IMR-90 (cell line): ENCODE measurements at regions not wholly inside any gene's neighbourhood (a gene's known extent, or its start where the extent isn't known, plus 50 kb on each side); places are given as distances from the start of the nearest gene placed in this dataset.

Experiments
- ATAC-seq: fragments of 200-7000 bp; cut with Tn5 transposase; 2 replicates; pipeline ENCODE4 v1.9.1; 2020; ENCODE audit warnings: low read depth, mild to moderate bottlenecking, moderate library complexity
- BruUV-seq: library from RNA; stranded (reverse); fragments of 400-500 nt; replicated peaks from 2 replicates; lab custom pipeline; 2021; lab: Mats Ljungman, UMichigan
- CTCF ChIA-PET: fragments of 300-600 bp; formaldehyde crosslinking; extraction: SDS; loops from one replicate; lab custom pipeline; 2021; ENCODE audit warnings: antibody characterized with exemption; lab: Yijun Ruan, JAX
- POLR2A ChIA-PET: fragments of 300-600 bp; sonication (Branson Sonifier 250); formaldehyde crosslinking; loops from one replicate; lab custom pipeline; 2022; ENCODE audit warnings: antibody characterized with exemption; ENCODE audit not compliant: unreplicated experiment; lab: Charles Lee
- DNase-seq: peaks from one replicate; pipeline ENCODE4 v3.0.0; 2013
- H2AFZ ChIP-seq: replicated peaks from 2 replicates; pipeline ENCODE3; 2013; ENCODE audit warnings: low read length, mild to moderate bottlenecking; ENCODE audit not compliant: poor library complexity
- H2AK5ac ChIP-seq: 2 replicates; pipeline ENCODE4 v1.6.1; 2013; ENCODE audit warnings: low read depth, low read length, inconsistent platforms
- H2AK9ac ChIP-seq: replicated peaks from 2 replicates; pipeline ENCODE3; 2013; ENCODE audit warnings: mild to moderate bottlenecking, low read depth, low read length, moderate library complexity; ENCODE audit not compliant: poor library complexity
- H2BK120ac ChIP-seq: 2 replicates; pipeline ENCODE4 v1.6.1; 2013; ENCODE audit warnings: low read depth, low read length, inconsistent platforms
- H2BK15ac ChIP-seq: 3 replicates; pipeline ENCODE4 v1.6.1; 2013; ENCODE audit warnings: low read depth, low read length, inconsistent platforms
- H2BK20ac ChIP-seq: 2 replicates; pipeline ENCODE4 v1.6.1; 2013; ENCODE audit warnings: low read depth, mild to moderate bottlenecking, inconsistent platforms, low read length, moderate library complexity
- H2BK5ac ChIP-seq: 2 replicates; pipeline ENCODE4 v1.6.1; 2013; ENCODE audit warnings: mild to moderate bottlenecking, low read depth, low read length, inconsistent platforms; ENCODE audit not compliant: poor library complexity, severe bottlenecking
- H3K14ac ChIP-seq: replicated peaks from 2 replicates; pipeline ENCODE4 v1.6.1; 2013; ENCODE audit warnings: low read depth, low read length, inconsistent platforms
- H3K18ac ChIP-seq: 2 replicates; pipeline ENCODE4 v1.6.1; 2013; ENCODE audit warnings: low read depth, low read length, control low read depth
- H3K23ac ChIP-seq: 2 replicates; pipeline ENCODE4 v1.6.1; 2013; ENCODE audit warnings: low read depth, low read length, inconsistent platforms
- H3K27ac ChIP-seq: 2 replicates; pipeline ENCODE4 v1.5.1; 2013; ENCODE audit warnings: mild to moderate bottlenecking, control low read depth, low read length; ENCODE audit not compliant: insufficient read depth
- H3K27me3 ChIP-seq: 2 replicates; pipeline ENCODE4 v1.6.1; 2013; ENCODE audit warnings: low read length; ENCODE audit not compliant: control insufficient read depth, insufficient read depth
- H3K36me3 ChIP-seq: 2 replicates; pipeline ENCODE4 v1.6.1; 2013; ENCODE audit warnings: low read length, mixed read lengths; ENCODE audit not compliant: control insufficient read depth, insufficient read depth
- H3K4ac ChIP-seq: 2 replicates; pipeline ENCODE4 v1.6.1; 2013; ENCODE audit warnings: low read depth, low read length, inconsistent platforms
- H3K4me1 ChIP-seq: 2 replicates; pipeline ENCODE4 v1.6.1; 2013; ENCODE audit warnings: low read length, mixed read lengths; ENCODE audit not compliant: control insufficient read depth, insufficient read depth
- H3K4me2 ChIP-seq: 2 replicates; pipeline ENCODE4 v1.6.1; 2013; ENCODE audit warnings: low read depth, mild to moderate bottlenecking, control low read depth, low read length, moderate library complexity
- H3K4me3 ChIP-seq: 2 replicates; pipeline ENCODE4 v1.5.1; 2013; ENCODE audit warnings: low read depth, mild to moderate bottlenecking, control low read depth, low read length, moderate library complexity; ENCODE audit not compliant: insufficient read depth
- H3K56ac ChIP-seq: 2 replicates; pipeline ENCODE4 v1.6.1; 2013; ENCODE audit warnings: low read length, inconsistent platforms; ENCODE audit not compliant: insufficient read depth; ENCODE audit errors: extremely low read depth
- H3K79me1 ChIP-seq, 2 experiments: 2 replicates each; pipeline ENCODE4 v1.6.1; 2013; ENCODE audit warnings: low read length in 2 of 2, inconsistent platforms in 1 of 2, low read depth in 1 of 2
- H3K9ac ChIP-seq: 2 replicates; pipeline ENCODE4 v1.6.1; 2013; ENCODE audit warnings: low read depth, low read length, control low read depth
- H3K9me1 ChIP-seq: 2 replicates; pipeline ENCODE4 v1.6.1; 2013; ENCODE audit warnings: low read length, inconsistent platforms; ENCODE audit not compliant: insufficient read depth
- H3K9me3 ChIP-seq: 2 replicates; pipeline ENCODE4 v1.6.1; 2013; ENCODE audit warnings: low read length; ENCODE audit not compliant: control insufficient read depth, insufficient read depth
- H4K20me1 ChIP-seq: 2 replicates; pipeline ENCODE4 v1.6.1; 2013; ENCODE audit warnings: low read length, inconsistent platforms; ENCODE audit not compliant: insufficient read depth
- H4K5ac ChIP-seq: 2 replicates; pipeline ENCODE4 v1.6.1; 2013; ENCODE audit warnings: mild to moderate bottlenecking, low read depth, low read length, control low read depth
- H4K8ac ChIP-seq, 2 experiments: 2 replicates each; pipeline ENCODE4 v1.6.1; 2013; ENCODE audit warnings: low read depth in 2 of 2, low read length in 2 of 2, control low read depth in 1 of 2, inconsistent platforms in 1 of 2
- H4K91ac ChIP-seq: 2 replicates; pipeline ENCODE4 v1.6.1; 2013; ENCODE audit warnings: low read depth, low read length, inconsistent platforms; ENCODE audit not compliant: insufficient read depth
- BHLHE40 ChIP-seq: fragments of 150-350 bp; IDR thresholded peaks from 2 replicates; pipeline ENCODE4 v1.6.1; 2016; ENCODE audit warnings: mild to moderate bottlenecking, low read depth, low read length
- CEBPB ChIP-seq: IDR thresholded peaks from 2 replicates; pipeline ENCODE4 v1.6.1; 2012; ENCODE audit warnings: low read depth, low read length, improper control_type of control experiment
- CHD1 ChIP-seq: IDR thresholded peaks from 2 replicates; pipeline ENCODE4 v1.6.1; 2012; ENCODE audit warnings: low read depth, low read length, improper control_type of control experiment
- CTCF ChIP-seq: conservative IDR thresholded peaks from 2 replicates; pipeline ENCODE4 v1.5.1; 2012; ENCODE audit warnings: mild to moderate bottlenecking, low read depth, low read length, improper control_type of control experiment
- ELK1 ChIP-seq: fragments of 150-350 bp; IDR thresholded peaks from 2 replicates; pipeline ENCODE4 v1.6.1; 2016; ENCODE audit warnings: low read depth, mild to moderate bottlenecking, low read length, moderate library complexity, borderline replicate concordance
- FOS ChIP-seq: fragments of 150-350 bp; IDR thresholded peaks from 2 replicates; pipeline ENCODE4 v1.6.1; 2016; ENCODE audit warnings: low read depth, low read length
- MAFK ChIP-seq: IDR thresholded peaks from 2 replicates; pipeline ENCODE4 v1.6.1; 2012; ENCODE audit warnings: low read depth, low read length, improper control_type of control experiment
- MAZ ChIP-seq: IDR thresholded peaks from 2 replicates; pipeline ENCODE4 v1.6.1; 2012; ENCODE audit warnings: low read depth, mild to moderate bottlenecking, low read length, improper control_type of control experiment, moderate library complexity, borderline replicate concordance
- MXI1 ChIP-seq: IDR thresholded peaks from 2 replicates; pipeline ENCODE4 v1.6.1; 2012; ENCODE audit warnings: low read depth, mild to moderate bottlenecking, low read length, moderate library complexity, borderline replicate concordance
- NFE2L2 ChIP-seq: fragments of 150-350 bp; IDR thresholded peaks from 2 replicates; pipeline ENCODE4 v1.6.1; 2016; ENCODE audit warnings: low read depth, mild to moderate bottlenecking, low read length
- POLR2A ChIP-seq: IDR thresholded peaks from 2 replicates; pipeline ENCODE4 v1.6.1; 2012; ENCODE audit warnings: mild to moderate bottlenecking, low read depth, low read length
- RAD21 ChIP-seq: IDR thresholded peaks from 2 replicates; pipeline ENCODE4 v1.6.1; 2012; ENCODE audit warnings: low read length, improper control_type of control experiment
- RCOR1 ChIP-seq: IDR thresholded peaks from 2 replicates; pipeline ENCODE4 v1.6.1; 2012; ENCODE audit warnings: mild to moderate bottlenecking, low read length, improper control_type of control experiment; ENCODE audit not compliant: insufficient replicate concordance
- RFX5 ChIP-seq: IDR thresholded peaks from 2 replicates; pipeline ENCODE4 v1.8.0; 2012; ENCODE audit warnings: low read depth, mild to moderate bottlenecking, low read length, moderate library complexity
- SMC3 ChIP-seq: fragments of 150-350 bp; IDR thresholded peaks from 2 replicates; pipeline ENCODE4 v1.6.1; 2016; ENCODE audit warnings: low read depth, mild to moderate bottlenecking, antibody characterized with exemption, low read length, moderate library complexity
- USF2 ChIP-seq: fragments of 150-350 bp; IDR thresholded peaks from 2 replicates; pipeline ENCODE4 v1.6.1; 2017; ENCODE audit warnings: mild to moderate bottlenecking, antibody characterized with exemption, low read length, low read depth
- WGBS, 2 experiments: methylation state at CpG; one replicate each; pipeline versions ENCODE4 v1.1.5 to v1.1.7; 2013; ENCODE audit warnings: missing lambda C conversion rate in 2 of 2; ENCODE audit not compliant: insufficient read length in 1 of 2; ENCODE audit errors: extremely low coverage in 2 of 2; 5-methylcytosine and 5-hydroxymethylcytosine counted together
- dilution Hi-C: fragments of 300-500 bp; cut with HindIII; formaldehyde crosslinking; loops from one replicate; pipeline ENCODE4 v1.14.3; 2018; ENCODE audit warnings: low sequenced_read_pairs; ENCODE audit not compliant: unreplicated experiment
- in situ Hi-C: fragments of 300-500 bp; cut with MboI; formaldehyde crosslinking; loops from 3 replicates; pipeline ENCODE4 v1.14.3; 2019; ENCODE audit warnings: low sequenced_read_pairs, inconsistent platforms, mixed read lengths
- intact Hi-C: fragments of 100-400 bp; cut with micrococcal nuclease; formaldehyde crosslinking; loops from 2 replicates; pipeline ENCODE4 v1.10.0; 2022

GRCh38 chr13:78876915-78877549 is 218.1 kb upstream of the OBI1 start:
- Histone ChIP-seq H3K4me3 (no peak overlapping the region), H3K36me3 (no peaks in the 10 kb centered on the region), H2AK5ac (no peak overlapping the region), H3K27ac (no peak overlapping the region), H3K18ac (no peak overlapping the region), H2BK15ac (no peak overlapping the region), H3K9ac (no peak overlapping the region), H3K9me1 (no peaks in the 10 kb centered on the region), H2BK5ac (no peak overlapping the region), H3K4me2 (no peak overlapping the region), H4K8ac (no peak overlapping the region), H3K56ac (no peak overlapping the region), H2AFZ (no peak overlapping the region), H4K5ac (no peak overlapping the region), H4K91ac (no peak overlapping the region), H3K79me1 (no peaks in the 10 kb centered on the region), H3K23ac (no peak overlapping the region), H2BK120ac (no peak overlapping the region), H3K4ac (no peak overlapping the region), H2AK9ac (no peak overlapping the region), H3K14ac (no peak overlapping the region), H3K9me3 (peaks cover 15% of the 10 kb centered on the region), H3K27me3 (no peaks in the 10 kb centered on the region), H4K20me1 (no peaks in the 10 kb centered on the region), H2BK20ac (no peak overlapping the region), H3K4me1 (no peaks in the 10 kb centered on the region)
- DNase-seq (no peak), ATAC-seq (no peak)
- intact Hi-C loops, result no loop called here
- in situ Hi-C loops, result no loop called here
- POLR2A ChIA-PET, result no interaction called here
- 20% methylated on average over 1 of the region's 1 CpG; no CpG with 5 or more reads in 1 of the 2 experiments for WGBS, 2 experiments
- dilution Hi-C loops, result no loop called here
- no TSS peak for BruUV-seq
- CTCF ChIA-PET, result no interaction called here
- TF ChIP-seq MAFK (no peak), RAD21 (no peak), ELK1 (no peak), BHLHE40 (no peak), MXI1 (no peak), RFX5 (no peak), FOS (no peak), SMC3 (no peak), CTCF (no peak), CEBPB (no peak), RCOR1 (no peak), POLR2A (no peak), CHD1 (no peak), MAZ (no peak), USF2 (no peak), NFE2L2 (no peak)
